GM12878 (cell line): ENCODE measurements at regions not wholly inside any gene's neighbourhood (a gene's known extent, or its start where the extent isn't known, plus 50 kb on each side); places are given as distances from the start of the nearest gene placed in this dataset.
A peak's percentile ranks its signal among the peaks of the same experiment; 100 is the strongest.
"Not testable (repeated sequence)": the region's sequence is repeated elsewhere in the genome, so short reads cannot be mapped to it uniquely, and the experiment has no call there.

Experiments
- ATAC-seq: fragments of 200-7000 bp; cut with Tn5 transposase; 3 replicates; pipeline ENCODE4 v1.9.1; 2020; ENCODE audit warnings: mild to moderate bottlenecking, moderate library complexity
- BruUV-seq: library from RNA; stranded (reverse); fragments of 400-500 nt; replicated peaks from 2 replicates; lab custom pipeline; 2021; lab: Mats Ljungman, UMichigan
- CTCF ChIA-PET: fragments of 300-600 bp; sonication (Branson Sonifier 250); formaldehyde crosslinking; extraction: SDS; loops from one replicate; lab custom pipeline; 2021; ENCODE audit warnings: inconsistent platforms; lab: Yijun Ruan, JAX
- POLR2A ChIA-PET: fragments of 350-600 bp; formaldehyde crosslinking; extraction: SDS; loops from one replicate; lab custom pipeline; 2021; ENCODE audit warnings: inconsistent platforms; lab: Charles Lee
- RAD21 ChIA-PET: fragments of 300-600 bp; sonication (Branson Sonifier 250); formaldehyde crosslinking; loops from one replicate; lab custom pipeline; 2023; ENCODE audit warnings: antibody characterized with exemption; ENCODE audit not compliant: unreplicated experiment; lab: Charles Lee
- SMC1A ChIA-PET: fragments of 300-600 bp; sonication (Branson Sonifier 250); formaldehyde crosslinking; loops from one replicate; lab custom pipeline; 2023; ENCODE audit not compliant: unreplicated experiment, uncharacterized antibody; lab: Charles Lee
- DNase-seq: peaks from one replicate; pipeline ENCODE4 v3.0.0-alpha.2; 2011; ENCODE audit warnings: low read depth, low spot score
- FAIRE-seq: peaks from 3 replicates; lab custom pipeline; 2011; peaks lifted over from hg19 to GRCh38; lab: Jason Lieb, UNC
- H2AFZ ChIP-seq: 2 replicates; pipeline ENCODE4 v1.6.0; 2011; ENCODE audit warnings: low read depth, low read length, control low read depth; ENCODE audit not compliant: control insufficient read depth
- H3K27ac ChIP-seq: 2 replicates; pipeline ENCODE4 v1.5.1; 2011; ENCODE audit warnings: control low read depth; ENCODE audit not compliant: control insufficient read depth, insufficient read depth
- H3K27me3 ChIP-seq, 2 experiments: replicated peaks in 1 of 2; 2 replicates each; pipeline versions ENCODE4 v1.6.0 to v1.6.1; 2011; ENCODE audit warnings: low read length in 1 of 2; ENCODE audit not compliant: control insufficient read depth in 2 of 2, insufficient read depth in 2 of 2
- H3K36me3 ChIP-seq, 2 experiments: 2 replicates each; pipeline ENCODE4 v1.5.1; 2011; ENCODE audit warnings: low read length in 1 of 2; ENCODE audit not compliant: control insufficient read depth in 2 of 2, insufficient read depth in 2 of 2
- H3K4me1 ChIP-seq: 2 replicates; pipeline ENCODE4 v1.6.1; 2011; ENCODE audit warnings: mild to moderate bottlenecking, low read length, moderate library complexity, mixed read lengths; ENCODE audit not compliant: control insufficient read depth, insufficient read depth
- H3K4me2 ChIP-seq: 2 replicates; pipeline ENCODE4 v1.6.0; 2011; ENCODE audit warnings: control low read depth; ENCODE audit not compliant: control insufficient read depth, insufficient read depth
- H3K4me3 ChIP-seq: fragments of 200-600 bp; sonication (generic); 2 replicates; pipeline ENCODE4 v1.5.1; 2016
- H3K79me2 ChIP-seq: 2 replicates; pipeline ENCODE4 v1.6.0; 2011; ENCODE audit warnings: low read length; ENCODE audit not compliant: control insufficient read depth, insufficient read depth
- H3K9ac ChIP-seq: 2 replicates; pipeline ENCODE4 v1.8.0; 2011; ENCODE audit warnings: low read length, control low read depth, mixed read lengths; ENCODE audit not compliant: control insufficient read depth, insufficient read depth
- H3K9me3 ChIP-seq: replicated peaks from 3 replicates; pipeline ENCODE4 v1.5.1; 2011; ENCODE audit warnings: mild to moderate bottlenecking, low read length; ENCODE audit not compliant: control insufficient read depth, insufficient read depth
- H4K20me1 ChIP-seq: 2 replicates; pipeline ENCODE4 v1.6.0; 2011; ENCODE audit not compliant: control insufficient read depth, insufficient read depth
- CHD1 ChIP-seq: IDR thresholded peaks from 2 replicates; pipeline ENCODE4 v1.6.1; 2012; ENCODE audit warnings: low read depth, low read length, improper control_type of control experiment
- CTCF ChIP-seq, 3 experiments: IDR thresholded peaks in 2 of 3; conservative IDR thresholded peaks in 1 of 3; 2 replicates each; pipeline ENCODE4 v1.5.1; 2011; ENCODE audit warnings: low read depth in 3 of 3, low read length in 3 of 3, mild to moderate bottlenecking in 3 of 3, control low read depth in 2 of 3, moderate library complexity in 2 of 3, inconsistent platforms in 1 of 3, mixed read lengths in 1 of 3; ENCODE audit not compliant: control insufficient read depth in 2 of 3, insufficient read depth in 1 of 3; ENCODE audit errors: extremely low read depth in 1 of 3
- RBBP5 ChIP-seq: fragments of 200-600 bp; sonication (generic); conservative IDR thresholded peaks from 2 replicates; pipeline ENCODE4 v1.6.1; 2016
- RUNX3 ChIP-seq: IDR thresholded peaks from 2 replicates; pipeline ENCODE4 v1.6.1; 2012; ENCODE audit warnings: low read length, inconsistent platforms
- TBL1XR1 ChIP-seq: IDR thresholded peaks from 2 replicates; pipeline ENCODE4 v1.6.1; 2012; ENCODE audit warnings: low read depth, low read length, improper control_type of control experiment
- ZBED1 ChIP-seq: IDR thresholded peaks from 2 replicates; pipeline ENCODE4 v1.6.1; 2016; ENCODE audit warnings: borderline replicate concordance
- WGBS: methylation state at CpG from one replicate; pipeline ENCODE4 v1.1.6; 2016; ENCODE audit warnings: low lambda C conversion rate; ENCODE audit not compliant: insufficient replicate concordance, insufficient coverage; ENCODE audit errors: missing lambda C conversion rate; 5-methylcytosine and 5-hydroxymethylcytosine counted together
- in situ Hi-C: fragments of 300-500 bp; cut with MboI; formaldehyde crosslinking; loops from 9 replicates; pipeline ENCODE4 v1.14.3; 2018; ENCODE audit warnings: mixed read lengths
- intact Hi-C: fragments of 100-400 bp; cut with micrococcal nuclease; formaldehyde crosslinking; loops from one replicate; pipeline ENCODE4 v1.14.2; 2022; ENCODE audit not compliant: unreplicated experiment

- WGBS: no CpG with 5 or more reads among the region's 3 CpGs
- no peaks in the 10 kb centered on the region for H3K4me1 ChIP-seq
- BruUV-seq: no TSS peak
- in situ Hi-C loops: no loop called here
- DNase-seq: no peak
- TF ChIP-seq TBL1XR1: no peak
- TF ChIP-seq RBBP5: no peak
- TF ChIP-seq CTCF (IDR thresholded peaks at IDR 0.05 in 2 of 3, conservative IDR thresholded peaks at IDR 0.05 in 1 of 3; ENCODE audit: control insufficient read depth in 2 of 3, extremely low read depth in 1 of 3, insufficient read depth in 1 of 3, low read depth in 3 of 3, low read length in 3 of 3): 0 out of 6 replicates have a peak, but pooled peaks of 1 of the 3 experiments have one; percentile 14
- no peak for TF ChIP-seq CHD1
- no peak for TF ChIP-seq ZBED1
- no peak for TF ChIP-seq RUNX3
- no peaks in the 10 kb centered on the region for H3K79me2 ChIP-seq
- H4K20me1 ChIP-seq: no peaks in the 10 kb centered on the region
- ATAC-seq: no peak
- H3K4me3 ChIP-seq: no peak overlapping the region
- H3K27me3 ChIP-seq: no peaks in the 10 kb centered on the region
- RAD21 ChIA-PET: no interaction called here
- CTCF ChIA-PET: interaction anchor here (0.6 to 1.7 kb wide), 3 partner anchors 503 to 644 kb away, joined by 3 to 5 read pairs (median 3); no protein-coding TSS in a partner anchor
- no peak overlapping the region for H2AFZ ChIP-seq
- intact Hi-C loops: no loop called here
- H3K36me3 ChIP-seq: no peaks in the 10 kb centered on the region
- no peak overlapping the region for H3K4me2 ChIP-seq
- no peak overlapping the region for H3K9ac ChIP-seq
- H3K27ac ChIP-seq: no peak overlapping the region
- POLR2A ChIA-PET: no interaction called here
- SMC1A ChIA-PET: interaction anchor here (0.7 to 1.1 kb wide), 2 partner anchors 8 to 503 kb away, joined by 3 to 4 read pairs; no protein-coding TSS in a partner anchor
- FAIRE-seq: no peak
- no peaks in the 10 kb centered on the region; the same call in 2 of the 3 replicates for H3K9me3 ChIP-seq
These were observed 247.6 kb downstream of the TMEM121 start for GRCh38 chr14:105774001-105774400.

GRCh38 chr14:105774585-105775348 lies 248.4 kb downstream of the TMEM121 start:
- H3K4me3 ChIP-seq, in situ Hi-C loops: not testable (repeated sequence)

GRCh38 chr14:105775349-105775923 lies 249.1 kb downstream of the TMEM121 start:
- POLR2A ChIA-PET, RAD21 ChIA-PET, H3K9me3 ChIP-seq, FAIRE-seq, H3K79me2 ChIP-seq, H3K27me3 ChIP-seq, in situ Hi-C loops, H3K36me3 ChIP-seq, DNase-seq, H3K27ac ChIP-seq, H3K9ac ChIP-seq, BruUV-seq, H3K4me2 ChIP-seq, H3K4me1 ChIP-seq, H2AFZ ChIP-seq, H3K4me3 ChIP-seq, intact Hi-C loops, H4K20me1 ChIP-seq: not testable (repeated sequence)
- CTCF ChIA-PET: interaction anchor here (1.1 to 1.5 kb wide), 3 partner anchors 501 to 642 kb away, joined by 3 to 5 read pairs (median 3); no protein-coding TSS in a partner anchor
- peak; percentile 89 for ATAC-seq
- no CpG with 5 or more reads among the region's 17 CpGs for whole genome bisulfite sequencing
- SMC1A ChIA-PET: interaction anchor here (0.9 to 1.1 kb wide), 2 partner anchors 25 to 502 kb away, joined by 3 to 4 read pairs; no protein-coding TSS in a partner anchor

More at GRCh38 chr14:105774585-105775348, 248.4 kb downstream of the TMEM121 start:
- H2AFZ ChIP-seq, H3K9ac ChIP-seq, H4K20me1 ChIP-seq, H3K9me3 ChIP-seq, RAD21 ChIA-PET, BruUV-seq, H3K27me3 ChIP-seq, H3K4me1 ChIP-seq, H3K4me2 ChIP-seq, POLR2A ChIA-PET, H3K27ac ChIP-seq, H3K36me3 ChIP-seq, intact Hi-C loops, FAIRE-seq, DNase-seq, H3K79me2 ChIP-seq: not testable (repeated sequence)
- ATAC-seq: peak; percentile 45
- WGBS: no CpG with 5 or more reads among the region's 20 CpGs
- SMC1A ChIA-PET: interaction anchor here (0.7 to 1.1 kb wide), 3 partner anchors 7 to 503 kb away, joined by 3 to 4 read pairs (median 3); no protein-coding TSS in a partner anchor
- CTCF ChIA-PET: interaction anchor here (1.1 to 1.7 kb wide), 4 partner anchors 502 to 643 kb away, joined by 3 to 5 read pairs (median 3); no protein-coding TSS in a partner anchor
